ENCODE measurements at regions not wholly inside any gene's neighbourhood (a gene's known extent, or its start where the extent isn't known, plus 50 kb on each side); places are given as distances from the start of the nearest gene placed in this dataset.

- H3K27me3 ChIP-seq (ENCODE audit: low read length): peaks cover 85% of the 10 kb centered on the region
- peak overlapping the region; percentile 23; the same call in 1 of the 2 replicates for H3K27ac ChIP-seq (ENCODE audit: low read length)
- no peak for TF ChIP-seq EZH2phosphoT487 (IDR thresholded peaks at IDR 0.05; ENCODE audit: borderline replicate concordance, low read length)
- no peak for TF ChIP-seq EZH2 (IDR thresholded peaks at IDR 0.05; ENCODE audit: low read length, unreplicated experiment)
- TF ChIP-seq, protein P1, sequence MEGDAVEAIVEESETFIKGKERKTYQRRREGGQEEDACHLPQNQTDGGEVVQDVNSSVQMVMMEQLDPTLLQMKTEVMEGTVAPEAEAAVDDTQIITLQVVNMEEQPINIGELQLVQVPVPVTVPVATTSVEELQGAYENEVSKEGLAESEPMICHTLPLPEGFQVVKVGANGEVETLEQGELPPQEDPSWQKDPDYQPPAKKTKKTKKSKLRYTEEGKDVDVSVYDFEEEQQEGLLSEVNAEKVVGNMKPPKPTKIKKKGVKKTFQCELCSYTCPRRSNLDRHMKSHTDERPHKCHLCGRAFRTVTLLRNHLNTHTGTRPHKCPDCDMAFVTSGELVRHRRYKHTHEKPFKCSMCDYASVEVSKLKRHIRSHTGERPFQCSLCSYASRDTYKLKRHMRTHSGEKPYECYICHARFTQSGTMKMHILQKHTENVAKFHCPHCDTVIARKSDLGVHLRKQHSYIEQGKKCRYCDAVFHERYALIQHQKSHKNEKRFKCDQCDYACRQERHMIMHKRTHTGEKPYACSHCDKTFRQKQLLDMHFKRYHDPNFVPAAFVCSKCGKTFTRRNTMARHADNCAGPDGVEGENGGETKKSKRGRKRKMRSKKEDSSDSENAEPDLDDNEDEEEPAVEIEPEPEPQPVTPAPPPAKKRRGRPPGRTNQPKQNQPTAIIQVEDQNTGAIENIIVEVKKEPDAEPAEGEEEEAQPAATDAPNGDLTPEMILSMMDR (conservative IDR thresholded peaks at IDR 0.05; ENCODE audit: low read depth, low read length): no peak
- intact Hi-C loops (cut with micrococcal nuclease): loop anchor here (2.0 kb wide), 1 partner anchor 459 kb away; no protein-coding TSS in a partner anchor
- H3K4me1 ChIP-seq (ENCODE audit: insufficient read depth, low read length): peaks cover 24% of the 10 kb centered on the region; the same call in 1 of the 2 replicates
- no peak overlapping the region for H3K4me3 ChIP-seq (ENCODE audit: low read length)
- H2AFZ ChIP-seq (ENCODE audit: low read length): 0 out of 2 replicates have a peak overlapping the region, but pooled peaks have one; percentile 23
- no peak overlapping the region for H3K9ac ChIP-seq (ENCODE audit: low read length)
- H3K79me2 ChIP-seq (ENCODE audit: low read length): no peaks in the 10 kb centered on the region
- H3F3A ChIP-seq (ENCODE audit: low read length, unreplicated experiment): no peaks in the 10 kb centered on the region
- H3K9me3 ChIP-seq (ENCODE audit: low read length): no peaks in the 10 kb centered on the region
- no TSS peak for BruUV-seq (replicated peaks)
- ATAC-seq: peak; percentile 19
- no peaks in the 10 kb centered on the region for H4K20me1 ChIP-seq (ENCODE audit: low read length)
- DNase-seq: peak; percentile 38
- CTCF ChIA-PET: no interaction called here
- no peaks in the 10 kb centered on the region for H3K9me2 ChIP-seq (replicated peaks; ENCODE audit: low read length)
- H3K4me2 ChIP-seq (ENCODE audit: low read length): peak overlapping the region; percentile 75
- H3K36me3 ChIP-seq (ENCODE audit: low read depth, low read length): no peaks in the 10 kb centered on the region
- POLR2A ChIA-PET (ENCODE audit: unreplicated experiment): no interaction called here
Observed at GRCh38 chr7:25849500-25850184, 302.4 kb upstream of the NFE2L3 start.

DNA sequence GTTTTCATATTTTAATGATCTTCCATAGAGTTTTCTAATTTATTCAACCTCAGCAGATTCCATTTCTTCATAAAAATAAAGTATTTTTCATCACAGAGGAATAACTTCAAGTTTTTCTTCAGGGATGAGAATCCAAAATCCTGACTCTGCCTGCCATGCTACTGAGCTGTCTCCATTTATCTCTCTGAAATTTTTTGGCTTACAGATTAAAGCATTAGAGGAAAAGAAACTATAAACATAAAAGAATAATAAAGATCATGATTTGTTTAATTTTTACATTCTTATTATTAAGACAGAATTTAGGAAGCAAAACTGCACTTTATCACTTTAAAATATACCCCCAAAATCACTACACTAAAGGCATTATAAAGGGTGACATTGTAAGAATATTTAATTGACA lies 301.8 kb upstream of the NFE2L3 start:
- Histone ChIP-seq H3K27ac (ENCODE audit: low read length) (0 out of 2 replicates have a peak overlapping the region, but pooled peaks have one; percentile 23), H3K9me3 (ENCODE audit: low read length) (no peaks in the 10 kb centered on the region), H3K4me3 (ENCODE audit: low read length) (no peak overlapping the region), H3K9me2 (replicated peaks; ENCODE audit: low read length) (no peaks in the 10 kb centered on the region), H3K27me3 (ENCODE audit: low read length) (peaks cover 82% of the 10 kb centered on the region), H3K4me1 (ENCODE audit: insufficient read depth, low read length) (peaks cover 24% of the 10 kb centered on the region; the same call in 1 of the 2 replicates), H3F3A (ENCODE audit: low read length, unreplicated experiment) (no peaks in the 10 kb centered on the region), H2AFZ (ENCODE audit: low read length) (0 out of 2 replicates have a peak overlapping the region, but pooled peaks have one; percentile 23), H3K4me2 (ENCODE audit: low read length) (peak overlapping the region; percentile 75; the same call in 1 of the 2 replicates), H3K9ac (ENCODE audit: low read length) (no peak overlapping the region), H4K20me1 (ENCODE audit: low read length) (no peaks in the 10 kb centered on the region), H3K79me2 (ENCODE audit: low read length) (no peaks in the 10 kb centered on the region), H3K36me3 (ENCODE audit: low read depth, low read length) (no peaks in the 10 kb centered on the region)
- DNase-seq (no peak), ATAC-seq (no peak)
- BruUV-seq (replicated peaks): no TSS peak
- TF ChIP-seq EZH2 (IDR thresholded peaks at IDR 0.05; ENCODE audit: low read length, unreplicated experiment): no peak
- ChIA-PET POLR2A (ENCODE audit: unreplicated experiment) (interaction anchor here (0.6 kb wide), 1 partner anchor 40 kb away, joined by 4 read pairs; no protein-coding TSS in a partner anchor), CTCF (no interaction called here)
- intact Hi-C loops (cut with micrococcal nuclease): loop anchor here (2.0 kb wide), 1 partner anchor 459 kb away; no protein-coding TSS in a partner anchor

GRCh38 chr7:25850735-25851134 lies 301.3 kb upstream of the NFE2L3 start:
- Histone ChIP-seq H3K36me3 (ENCODE audit: low read depth, low read length) (no peaks in the 10 kb centered on the region), H3K4me3 (ENCODE audit: low read length) (no peak overlapping the region), H3K4me2 (ENCODE audit: low read length) (peak overlapping the region; percentile 75), H3K79me2 (ENCODE audit: low read length) (no peaks in the 10 kb centered on the region), H3K27me3 (ENCODE audit: low read length) (peaks cover 77% of the 10 kb centered on the region), H3F3A (ENCODE audit: low read length, unreplicated experiment) (no peaks in the 10 kb centered on the region), H3K4me1 (ENCODE audit: insufficient read depth, low read length) (peaks cover 28% of the 10 kb centered on the region), H2AFZ (ENCODE audit: low read length) (peak overlapping the region; percentile 64), H3K27ac (ENCODE audit: low read length) (no peak overlapping the region), H3K9ac (ENCODE audit: low read length) (no peak overlapping the region), H3K9me2 (replicated peaks; ENCODE audit: low read length) (no peaks in the 10 kb centered on the region), H3K9me3 (ENCODE audit: low read length) (no peaks in the 10 kb centered on the region), H4K20me1 (ENCODE audit: low read length) (no peaks in the 10 kb centered on the region)
- peak; percentile 31 for TF ChIP-seq EZH2 (IDR thresholded peaks at IDR 0.05; ENCODE audit: low read length, unreplicated experiment)
- TF ChIP-seq, protein P1 (conservative IDR thresholded peaks at IDR 0.05; ENCODE audit: low read depth, low read length): no peak
- ATAC-seq (no peak), DNase-seq (no peak)
- POLR2A ChIA-PET (ENCODE audit: unreplicated experiment): interaction anchor here (0.6 kb wide), 1 partner anchor 41 kb away, joined by 4 read pairs; no protein-coding TSS in a partner anchor
- CTCF ChIA-PET: interaction anchor here (1.2 kb wide), 1 partner anchor 591 kb away, joined by 4 read pairs; no protein-coding TSS in a partner anchor
- no TSS peak for BruUV-seq (replicated peaks)
- intact Hi-C loops (cut with micrococcal nuclease): loop anchor here (1.0 to 2.0 kb wide), 3 partner anchors 284 to 590 kb away; no protein-coding TSS in a partner anchor

Measured in PC-3 (cell line).